ENCODE measurements at regions not wholly inside any gene's neighbourhood (a gene's known extent, or its start where the extent isn't known, plus 50 kb on each side); places are given as distances from the start of the nearest gene placed in this dataset.
A peak's percentile ranks its signal among the peaks of the same experiment; 100 is the strongest.

- DNase-seq (ENCODE audit: low read depth) = no peak
- H3K4me3 ChIP-seq (ENCODE audit: low read depth, low read length) = no peak overlapping the region
- no peak for TF ChIP-seq MYC (IDR thresholded peaks at IDR 0.05; ENCODE audit: low read depth, low read length)
- TF ChIP-seq MAX (IDR thresholded peaks at IDR 0.05; ENCODE audit: low read depth, low read length) = no peak
- TF ChIP-seq POLR2A (IDR thresholded peaks at IDR 0.05; ENCODE audit: extremely low read depth, insufficient read length) = no peak
- no peak for TF ChIP-seq CTCF (IDR thresholded peaks at IDR 0.05; ENCODE audit: low read depth, low read length)
Observed at GRCh38 chr6:79764747-79765146, 133.6 kb downstream of the SH3BGRL2 start.

- H3K4me3 ChIP-seq (ENCODE audit: low read depth, low read length) = no peak overlapping the region
- no peak for DNase-seq (ENCODE audit: low read depth)
- no peak for TF ChIP-seq MYC (IDR thresholded peaks at IDR 0.05; ENCODE audit: low read depth, low read length)
- TF ChIP-seq MAX (IDR thresholded peaks at IDR 0.05; ENCODE audit: low read depth, low read length) = no peak
- no peak for TF ChIP-seq POLR2A (IDR thresholded peaks at IDR 0.05; ENCODE audit: extremely low read depth, insufficient read length)
Observed at GRCh38 chr6:79763301-79763700, 132.2 kb downstream of the SH3BGRL2 start.

DNA sequence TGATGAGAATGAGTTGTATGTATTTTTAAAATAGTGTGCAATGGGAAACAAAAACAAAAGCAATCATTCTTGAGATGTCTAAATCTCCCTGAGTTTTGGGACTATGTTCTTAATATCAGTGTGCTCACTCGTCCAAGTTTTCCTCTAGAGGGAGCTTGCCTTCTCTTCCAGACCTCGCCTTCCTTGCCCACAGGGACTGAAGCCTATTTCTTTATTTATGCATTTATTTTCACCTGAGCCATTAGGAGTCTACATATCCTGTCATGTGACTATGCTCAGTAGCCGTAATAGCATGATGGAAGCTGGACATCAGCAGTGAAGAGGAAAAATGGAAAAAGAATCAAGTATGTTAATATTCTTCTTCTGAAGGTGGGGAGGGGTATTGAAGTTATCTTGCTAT, 131.2 kb downstream of the SH3BGRL2 start:
- H3K4me3 ChIP-seq (ENCODE audit: low read depth, low read length) = no peak overlapping the region
- no peak for DNase-seq (ENCODE audit: low read depth)
- TF ChIP-seq POLR2A (IDR thresholded peaks at IDR 0.05; ENCODE audit: extremely low read depth, insufficient read length) = no peak
- TF ChIP-seq MAX (IDR thresholded peaks at IDR 0.05; ENCODE audit: low read depth, low read length) = no peak
- peak; percentile 15 for TF ChIP-seq CTCF (IDR thresholded peaks at IDR 0.05; ENCODE audit: low read depth, low read length)

GRCh38 chr6:79756496-79756895, 125.4 kb downstream of the SH3BGRL2 start:
- TF ChIP-seq MAX (IDR thresholded peaks at IDR 0.05; ENCODE audit: low read depth, low read length) = no peak
- no peak for TF ChIP-seq POLR2A (IDR thresholded peaks at IDR 0.05; ENCODE audit: extremely low read depth, insufficient read length)
- no peak for TF ChIP-seq CTCF (IDR thresholded peaks at IDR 0.05; ENCODE audit: low read depth, low read length)
- TF ChIP-seq MYC (IDR thresholded peaks at IDR 0.05; ENCODE audit: low read depth, low read length) = no peak
- no peak for DNase-seq (ENCODE audit: low read depth)
- no peak overlapping the region for H3K4me3 ChIP-seq (ENCODE audit: low read depth, low read length)

- no peak for DNase-seq (ENCODE audit: low read depth)
- TF ChIP-seq MAX (IDR thresholded peaks at IDR 0.05; ENCODE audit: low read depth, low read length) (no peak), MYC (IDR thresholded peaks at IDR 0.05; ENCODE audit: low read depth, low read length) (no peak), POLR2A (IDR thresholded peaks at IDR 0.05; ENCODE audit: extremely low read depth, insufficient read length) (no peak), CTCF (IDR thresholded peaks at IDR 0.05; ENCODE audit: low read depth, low read length) (no peak)
- H3K4me3 ChIP-seq (ENCODE audit: low read depth, low read length) = no peak overlapping the region
Observed at GRCh38 chr6:79755967-79756366, 124.8 kb downstream of the SH3BGRL2 start.
